NCI-H2196 treated with DMSO at 0.1 percent for 48 hours (cell line): ENCODE measurements at regions not wholly inside any gene's neighbourhood (a gene's known extent, or its start where the extent isn't known, plus 50 kb on each side); places are given as distances from the start of the nearest gene placed in this dataset.

Source experiments
- DNase-seq: peaks from one replicate; lab custom pipeline; 2025; ENCODE audit not compliant: unreplicated experiment; lab: John Stamatoyannopoulos, UW

DNA sequence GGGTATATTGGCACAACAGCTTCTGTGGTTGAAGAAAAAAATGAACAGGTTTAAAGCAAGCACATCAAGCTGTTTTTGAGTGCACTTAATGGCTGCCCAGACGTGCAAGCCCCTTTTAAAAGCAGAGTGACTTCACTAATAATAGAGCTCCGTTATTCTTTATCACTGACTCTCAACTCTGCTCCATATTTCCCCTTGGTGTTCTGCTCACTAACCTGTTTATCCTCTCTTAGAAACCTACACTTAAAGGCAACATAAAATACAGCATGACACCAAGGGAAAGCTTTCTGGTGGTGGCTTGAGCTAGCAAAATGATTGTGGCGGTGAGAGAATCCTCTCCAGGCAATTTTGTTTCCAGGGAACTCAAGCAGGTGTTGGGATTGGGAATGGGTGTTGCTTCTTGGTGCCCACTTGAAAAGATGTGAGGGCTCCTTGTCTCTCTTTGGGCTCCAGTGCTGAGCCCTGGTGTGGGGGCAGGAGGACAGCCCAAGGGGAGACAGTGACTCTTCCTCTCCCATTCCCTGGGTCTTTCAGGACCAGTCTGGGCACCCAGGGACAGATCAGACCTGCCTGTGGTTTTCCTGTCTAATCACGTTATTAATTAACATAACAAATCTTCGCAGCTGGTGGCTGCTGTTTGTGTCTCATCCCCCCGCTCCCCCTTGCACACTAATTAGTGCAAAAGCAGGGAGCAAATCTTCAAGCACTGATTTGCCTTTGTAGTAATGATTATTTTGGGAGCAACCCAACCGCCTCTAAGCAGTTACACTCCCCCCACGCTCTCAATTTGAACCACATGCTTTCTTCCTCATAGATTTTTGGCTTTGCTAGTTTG lies 289.4 kb upstream of the CXCR4 start:
- DNase-seq: no peak

DNA sequence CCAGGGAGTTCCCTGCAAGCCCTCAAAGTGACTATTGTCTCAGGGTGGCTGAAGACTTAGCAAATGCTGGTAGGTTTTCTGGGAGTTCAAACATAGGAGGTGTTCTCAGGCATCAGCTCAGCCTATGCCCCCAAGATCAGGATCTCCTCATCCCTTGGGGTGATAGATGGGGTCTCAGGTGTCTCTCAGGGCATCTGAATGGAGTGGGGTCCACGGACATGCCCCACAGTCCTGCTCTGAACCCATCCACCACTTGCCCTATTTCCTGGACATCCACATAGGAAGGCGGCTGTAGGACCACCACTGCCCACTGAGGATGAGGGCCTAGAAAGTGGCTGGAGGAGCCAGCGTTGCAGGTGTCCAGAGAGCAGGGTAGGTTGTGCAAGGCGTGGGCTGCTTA lies 287.0 kb upstream of the CXCR4 start:
- no peak for DNase-seq

DNA sequence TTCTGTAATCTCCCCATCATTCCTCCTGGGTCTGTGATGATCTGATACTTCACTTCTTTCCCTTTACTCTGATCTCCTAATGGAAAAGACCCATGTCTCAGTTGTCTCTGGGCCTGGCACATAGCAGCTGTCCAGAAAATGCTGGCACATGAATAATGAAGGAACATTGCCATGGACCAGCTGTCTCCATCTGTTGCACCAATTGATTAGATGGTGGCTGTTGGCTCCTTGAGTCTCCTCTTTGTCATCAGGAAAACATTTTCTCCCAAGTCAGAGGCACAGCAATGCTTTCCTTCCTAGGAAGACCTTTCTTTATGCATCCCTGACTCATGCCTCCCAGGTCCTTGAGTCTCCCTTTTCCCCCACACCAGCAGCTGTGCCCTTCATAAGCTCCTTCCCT lies 286.2 kb upstream of the CXCR4 start:
- no peak for DNase-seq

DNA sequence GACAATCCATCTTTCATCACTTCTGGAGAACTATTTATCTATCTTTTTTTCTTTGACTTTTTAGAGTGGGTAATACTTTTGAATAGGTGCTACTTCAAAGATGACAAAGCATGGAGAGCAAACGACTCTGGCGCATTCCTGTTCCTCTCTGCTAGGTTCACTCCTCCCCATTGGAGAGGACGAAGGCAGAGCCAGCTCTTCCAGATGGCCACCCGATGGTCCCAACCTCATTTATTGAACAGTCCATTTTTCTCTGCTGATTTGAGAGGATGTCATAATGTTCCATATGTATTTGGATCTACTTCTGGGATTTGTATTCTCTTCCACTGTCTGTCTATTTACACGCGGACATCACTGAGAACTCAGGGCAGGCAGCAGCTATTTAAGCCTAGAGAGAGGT lies 284.3 kb upstream of the CXCR4 start:
- no peak for DNase-seq

DNA sequence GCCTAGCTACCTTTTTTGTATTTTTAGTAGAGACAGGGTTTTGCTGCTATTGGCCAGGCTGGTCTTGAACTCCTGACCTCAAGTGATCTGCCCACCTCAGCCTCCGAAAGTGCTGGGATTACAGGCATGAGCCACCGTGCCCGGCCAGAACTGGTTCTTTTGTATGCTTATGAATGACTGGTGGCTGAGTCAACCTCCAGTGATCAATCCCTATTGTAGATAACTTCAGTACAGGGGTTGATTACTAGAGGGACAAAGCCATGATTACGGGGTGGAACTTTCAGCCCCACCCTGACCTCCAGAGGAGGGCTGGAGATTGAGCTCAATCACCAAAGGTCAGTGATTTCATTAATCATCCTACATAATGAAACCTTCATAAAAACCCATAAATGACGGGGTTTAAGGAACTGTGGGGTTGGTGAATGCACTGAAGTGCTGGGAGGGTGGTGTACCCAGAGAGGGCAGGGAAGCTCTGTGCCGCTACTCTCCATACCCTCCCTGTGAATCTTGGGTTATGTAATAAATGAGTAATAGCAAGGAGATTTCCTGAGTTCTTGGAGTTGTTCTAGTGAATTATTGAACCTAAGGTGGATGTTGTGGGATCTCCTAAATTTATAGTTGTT lies 281.8 kb upstream of the CXCR4 start:
- no peak for DNase-seq

DNA sequence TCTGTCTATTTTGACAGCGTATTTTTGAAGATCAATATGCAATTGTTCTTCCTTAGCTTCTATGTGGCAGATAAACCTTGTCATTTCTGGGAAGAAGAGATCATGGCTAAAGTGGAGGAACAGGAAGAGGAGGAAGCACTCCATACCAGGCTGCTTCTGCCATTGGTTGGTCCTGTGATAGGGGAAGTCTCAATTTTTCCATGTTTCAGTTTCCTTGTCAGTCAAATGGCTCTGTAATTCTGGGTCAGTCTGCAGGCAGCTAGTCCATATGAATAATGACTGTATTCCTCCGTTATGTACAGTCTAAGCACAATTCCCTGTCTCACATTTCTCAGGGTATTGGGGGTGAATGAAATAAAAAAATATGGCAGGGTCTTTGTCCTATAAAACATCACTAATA lies 277.6 kb upstream of the CXCR4 start:
- no peak for DNase-seq

DNA sequence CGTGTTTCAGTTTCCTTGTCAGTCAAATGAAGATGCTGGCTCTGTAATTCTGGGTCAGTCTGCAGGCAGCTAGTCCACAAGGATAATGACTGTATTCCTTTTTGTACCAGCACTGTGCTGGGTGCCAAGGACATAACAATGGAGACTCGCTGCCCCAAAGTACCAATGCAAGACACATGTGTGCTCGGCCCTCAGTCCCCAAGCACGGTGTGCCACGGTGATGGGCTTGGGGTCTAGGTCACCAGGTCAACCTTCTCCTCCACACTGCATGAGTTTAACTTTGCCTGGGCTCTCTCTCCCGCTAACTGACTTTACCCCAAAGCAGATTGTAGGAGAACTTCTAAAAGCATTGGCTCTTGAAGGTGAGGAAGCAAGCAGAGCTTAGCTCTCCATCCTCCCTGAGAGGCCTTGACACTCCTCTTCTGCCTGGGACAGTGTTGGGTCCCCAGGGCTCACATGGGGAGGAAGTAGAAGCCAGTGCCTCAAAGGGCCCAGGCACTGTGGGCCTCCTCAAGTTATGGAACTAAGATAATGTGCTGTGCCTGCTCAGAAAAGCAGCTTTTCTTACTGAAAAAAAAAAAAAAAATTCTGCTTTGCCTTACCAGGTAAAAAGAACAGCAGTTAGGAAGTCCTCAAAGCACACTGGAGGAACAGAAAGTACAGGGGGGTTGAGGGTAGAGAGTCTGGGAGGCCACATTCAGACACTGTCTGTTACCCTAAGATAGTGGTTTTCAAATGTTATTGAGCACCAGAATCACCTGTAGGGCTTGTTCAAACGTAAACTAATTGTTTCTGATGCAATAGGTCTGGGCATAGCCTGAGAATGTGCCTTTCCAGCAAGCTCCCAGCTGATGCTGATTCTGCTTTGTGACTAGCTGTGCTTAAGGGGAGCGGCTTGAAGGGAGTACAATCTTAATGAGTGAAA lies 276.4 kb upstream of the CXCR4 start:
- DNase-seq: no peak

DNA sequence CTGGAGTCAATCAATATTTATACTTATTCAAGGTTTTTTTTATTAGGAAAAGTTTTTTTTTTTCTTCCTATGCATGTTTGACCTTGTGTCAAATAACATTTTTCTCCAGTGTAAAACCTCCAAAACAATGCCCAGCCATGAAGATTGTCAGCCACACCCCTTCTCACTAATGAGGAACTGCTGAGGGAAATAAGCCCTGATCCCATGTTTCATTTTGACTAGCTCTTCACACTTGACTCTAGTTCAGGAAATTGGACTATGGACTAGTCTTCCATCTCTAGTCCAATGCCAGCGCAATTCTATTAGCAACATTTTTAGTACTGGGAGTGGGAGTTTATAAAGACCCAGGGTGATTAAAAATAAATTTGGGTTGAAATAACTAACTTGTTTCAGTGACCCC lies 275.6 kb upstream of the CXCR4 start:
- no peak for DNase-seq

DNA sequence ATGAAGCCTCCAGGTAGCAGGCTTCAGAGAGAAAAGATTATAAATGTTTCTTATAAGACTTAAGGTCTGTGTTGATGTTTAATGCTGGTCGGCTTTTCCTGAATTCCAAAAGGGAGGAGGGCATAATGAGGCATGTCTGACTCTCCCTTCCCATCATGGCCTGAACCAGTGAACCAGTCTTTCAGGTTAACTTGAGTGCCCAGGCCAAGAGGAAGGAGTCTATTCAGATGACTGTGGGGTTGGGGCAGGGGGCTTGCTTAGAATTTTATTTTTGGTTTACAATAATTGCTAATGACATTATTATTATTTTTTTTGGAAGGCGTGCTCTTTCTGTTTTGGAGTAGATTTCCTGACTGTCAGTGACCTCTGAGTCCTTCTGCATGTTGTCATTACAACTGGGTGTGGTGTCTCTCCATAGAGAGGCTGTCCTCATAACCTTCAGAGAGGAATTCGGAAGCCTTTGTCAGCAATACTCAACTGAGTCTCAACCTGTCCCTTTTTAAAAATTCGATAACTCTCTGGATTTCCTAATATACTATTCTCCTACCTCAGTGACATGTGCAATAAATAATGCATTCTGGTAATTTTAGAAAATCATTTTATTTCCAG lies 275.1 kb upstream of the CXCR4 start:
- DNase-seq: no peak

DNA sequence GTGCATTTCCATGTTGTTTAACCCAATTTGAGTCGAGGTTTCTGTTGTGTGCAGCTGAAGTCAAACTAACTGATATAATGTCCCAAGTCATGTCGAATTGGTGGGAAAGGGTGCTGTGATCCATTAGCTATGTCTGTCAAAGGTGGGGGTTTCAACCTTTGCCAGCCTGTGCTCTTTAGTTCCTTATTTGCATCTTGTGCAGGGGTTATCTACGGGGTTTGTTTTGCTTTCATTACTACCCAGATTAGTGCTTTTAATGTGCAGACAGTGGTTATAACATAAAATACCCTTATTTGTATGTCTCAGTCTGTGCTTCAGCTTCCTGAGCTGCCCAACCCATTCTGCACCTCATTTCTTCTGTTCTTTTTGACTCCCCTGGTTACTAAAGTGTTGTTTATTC lies 271.9 kb upstream of the CXCR4 start:
- no peak for DNase-seq

DNA sequence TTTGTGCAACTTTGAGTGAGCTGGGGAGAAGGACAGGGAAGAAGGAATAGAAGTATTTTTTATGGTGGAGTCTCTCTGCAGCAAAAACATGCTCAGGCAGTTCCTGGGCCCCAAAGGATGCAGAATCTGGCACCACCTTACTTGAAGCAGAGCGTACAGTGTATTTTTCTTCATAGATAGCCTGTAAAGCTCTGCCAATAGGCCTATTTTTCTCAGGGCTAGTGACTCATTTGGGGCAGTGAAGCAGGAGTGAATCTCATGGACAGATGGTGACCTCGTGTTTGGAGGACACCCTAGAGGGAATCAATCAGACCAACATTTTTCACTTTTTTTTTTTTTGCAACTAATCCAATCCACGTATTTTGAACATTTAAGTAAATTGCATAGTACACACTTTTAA lies 268.1 kb upstream of the CXCR4 start:
- no peak for DNase-seq

DNA sequence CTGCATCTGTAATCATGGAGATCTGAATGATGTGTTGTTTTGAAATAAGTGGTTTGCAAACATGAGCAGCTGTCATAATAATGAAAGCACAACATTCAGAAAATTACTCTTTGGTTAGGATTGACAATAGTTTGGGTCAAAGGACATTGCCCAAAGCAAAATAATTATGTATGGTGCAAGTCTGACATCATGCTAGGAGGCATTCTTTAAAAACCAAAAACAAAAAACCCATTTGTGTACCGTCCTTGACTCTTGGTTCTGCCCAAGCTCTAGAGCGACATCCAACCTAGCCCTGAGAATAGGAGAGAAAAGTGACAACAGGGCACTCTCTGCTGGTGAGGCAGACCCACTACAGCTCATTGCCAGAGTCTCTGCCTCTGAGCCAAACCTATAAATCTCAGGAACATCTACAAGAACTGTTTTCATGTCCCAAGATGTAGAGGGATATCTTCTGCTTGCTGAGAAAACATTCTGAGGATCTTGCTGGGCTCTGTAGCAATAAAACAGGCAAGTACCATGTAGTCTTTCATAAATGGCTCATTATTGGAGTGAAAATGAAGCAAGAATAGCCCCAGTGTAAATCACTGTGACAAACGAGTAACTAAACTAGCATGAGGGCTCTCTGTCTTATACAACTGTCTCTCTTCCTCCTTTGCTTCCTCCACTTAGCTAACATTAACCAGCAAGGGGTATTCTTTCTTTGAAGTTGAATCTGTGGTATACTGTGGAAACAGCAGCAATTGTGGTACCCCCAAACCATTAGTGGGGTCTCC lies 266.8 kb upstream of the CXCR4 start:
- DNase-seq: no peak

DNA sequence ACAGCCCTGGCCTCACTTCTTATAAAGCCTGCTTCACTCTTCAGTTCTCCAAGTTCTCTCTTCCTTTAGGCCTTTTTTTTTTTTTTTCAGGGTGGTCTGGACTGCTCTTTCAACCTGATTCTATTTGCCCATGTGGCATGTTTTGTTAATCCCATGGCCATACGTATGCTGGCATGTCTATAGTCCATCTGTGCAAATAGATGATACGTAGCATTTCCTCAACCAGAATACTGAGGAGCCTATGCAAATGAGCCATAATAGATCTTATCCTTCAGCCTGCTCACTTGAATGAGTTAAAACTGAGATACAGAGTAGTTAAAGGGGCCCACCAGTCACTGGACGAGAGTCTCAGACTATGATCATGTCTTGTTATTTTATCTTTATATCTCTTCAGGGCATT lies 265.2 kb upstream of the CXCR4 start:
- no peak for DNase-seq

DNA sequence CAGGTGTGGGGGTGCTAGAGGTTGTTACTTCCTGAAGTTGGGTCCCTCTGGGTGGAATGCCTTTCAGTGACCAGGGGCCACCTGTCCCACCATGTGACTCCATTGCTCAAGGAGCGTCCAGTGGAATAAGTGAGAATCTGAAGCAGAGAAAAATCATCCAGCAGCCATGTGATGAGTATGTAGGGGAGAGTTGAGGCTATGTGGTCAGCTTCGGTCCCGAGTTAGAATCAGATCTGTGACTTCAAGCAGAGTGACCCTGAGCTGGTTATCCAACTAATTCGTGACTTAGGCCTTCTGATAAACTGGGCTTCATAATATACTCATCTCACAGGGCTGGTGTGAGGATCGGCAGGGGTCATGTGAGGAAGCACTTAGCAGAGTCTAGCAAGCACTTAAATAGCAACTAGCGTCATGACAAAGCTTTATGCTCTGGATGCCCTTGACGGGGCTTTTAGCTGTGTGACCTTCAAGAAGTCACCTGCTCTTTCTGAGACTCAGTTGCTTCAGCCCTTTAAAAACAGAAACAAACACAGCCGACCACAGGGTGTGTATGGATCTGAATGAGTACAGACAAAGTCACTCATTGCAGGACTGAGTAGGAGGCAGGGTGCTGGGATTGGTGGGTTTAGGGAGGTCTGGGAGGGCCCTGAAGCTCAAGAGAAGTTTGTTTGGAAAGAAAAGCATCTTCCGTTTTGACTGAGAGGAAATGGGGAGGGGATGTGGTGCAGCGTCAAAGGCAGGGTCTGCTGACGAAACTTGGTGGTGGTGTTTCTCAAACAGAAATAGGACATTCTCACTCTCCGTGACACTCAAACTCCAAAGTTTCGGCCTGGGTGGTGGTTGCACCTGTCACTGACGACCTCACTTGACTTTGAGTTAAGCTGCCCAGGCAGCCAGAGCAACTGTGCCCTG lies 264.0 kb upstream of the CXCR4 start:
- no peak for DNase-seq

DNA sequence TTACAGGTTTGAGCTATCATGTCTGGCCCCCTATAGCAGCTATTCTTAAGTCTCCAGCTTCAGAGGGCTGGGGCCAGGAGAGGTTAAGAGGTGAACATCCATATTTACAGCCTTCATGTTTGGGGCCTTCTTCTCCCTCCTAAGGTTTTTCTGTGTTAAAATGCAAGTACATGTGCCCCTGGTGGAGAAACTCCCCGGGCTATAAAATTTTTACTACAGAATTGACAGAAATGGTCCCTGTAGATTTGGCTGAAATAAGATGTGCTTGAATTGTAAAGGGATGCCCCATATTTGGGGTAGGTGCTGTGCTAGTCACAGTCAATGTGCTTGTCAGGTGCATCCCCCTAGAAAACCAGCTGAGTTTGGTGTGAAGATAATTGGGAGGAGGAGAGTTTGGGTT lies 263.3 kb upstream of the CXCR4 start:
- no peak for DNase-seq

DNA sequence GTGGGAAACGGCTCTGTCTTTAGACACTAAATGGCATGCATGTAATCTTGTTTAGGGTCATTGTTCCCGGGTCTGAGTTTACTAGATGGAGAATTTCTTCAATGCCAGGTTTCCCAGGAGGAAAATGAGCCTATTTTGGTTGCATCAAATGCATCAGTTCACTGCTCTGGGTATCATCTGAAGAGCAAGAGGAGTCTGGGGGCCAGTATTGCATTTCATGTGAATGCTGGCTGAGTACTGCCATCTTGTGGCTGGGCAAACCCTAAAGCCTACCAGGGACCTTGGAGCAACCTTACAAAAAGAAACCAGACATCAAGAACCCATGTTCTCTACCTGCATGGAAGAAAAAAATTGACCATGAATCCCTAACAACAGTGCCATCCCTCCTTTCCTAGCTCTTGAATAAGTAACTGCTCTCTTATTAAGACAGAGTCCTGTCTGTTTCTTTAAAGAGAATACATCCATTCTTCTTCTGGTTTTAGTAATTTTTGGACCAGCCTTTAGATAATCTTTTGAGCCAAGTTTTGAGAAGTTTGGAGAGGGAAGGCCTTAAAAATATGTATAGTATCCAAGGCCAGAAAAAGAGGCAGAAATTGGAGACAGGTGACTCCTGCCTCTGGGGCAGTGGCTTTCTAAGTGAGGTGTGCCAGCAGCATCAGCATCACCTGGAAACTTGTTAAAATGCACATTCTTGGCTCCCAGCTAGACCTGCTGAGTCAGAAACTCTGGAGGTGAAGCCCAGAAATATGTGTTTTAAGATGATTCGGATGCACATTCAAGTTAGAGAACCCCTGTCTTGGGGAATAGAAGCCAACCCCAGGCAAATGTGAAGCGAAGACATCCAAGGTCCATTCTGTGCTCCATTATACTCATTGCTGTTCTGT lies 261.0 kb upstream of the CXCR4 start:
- no peak for DNase-seq

DNA sequence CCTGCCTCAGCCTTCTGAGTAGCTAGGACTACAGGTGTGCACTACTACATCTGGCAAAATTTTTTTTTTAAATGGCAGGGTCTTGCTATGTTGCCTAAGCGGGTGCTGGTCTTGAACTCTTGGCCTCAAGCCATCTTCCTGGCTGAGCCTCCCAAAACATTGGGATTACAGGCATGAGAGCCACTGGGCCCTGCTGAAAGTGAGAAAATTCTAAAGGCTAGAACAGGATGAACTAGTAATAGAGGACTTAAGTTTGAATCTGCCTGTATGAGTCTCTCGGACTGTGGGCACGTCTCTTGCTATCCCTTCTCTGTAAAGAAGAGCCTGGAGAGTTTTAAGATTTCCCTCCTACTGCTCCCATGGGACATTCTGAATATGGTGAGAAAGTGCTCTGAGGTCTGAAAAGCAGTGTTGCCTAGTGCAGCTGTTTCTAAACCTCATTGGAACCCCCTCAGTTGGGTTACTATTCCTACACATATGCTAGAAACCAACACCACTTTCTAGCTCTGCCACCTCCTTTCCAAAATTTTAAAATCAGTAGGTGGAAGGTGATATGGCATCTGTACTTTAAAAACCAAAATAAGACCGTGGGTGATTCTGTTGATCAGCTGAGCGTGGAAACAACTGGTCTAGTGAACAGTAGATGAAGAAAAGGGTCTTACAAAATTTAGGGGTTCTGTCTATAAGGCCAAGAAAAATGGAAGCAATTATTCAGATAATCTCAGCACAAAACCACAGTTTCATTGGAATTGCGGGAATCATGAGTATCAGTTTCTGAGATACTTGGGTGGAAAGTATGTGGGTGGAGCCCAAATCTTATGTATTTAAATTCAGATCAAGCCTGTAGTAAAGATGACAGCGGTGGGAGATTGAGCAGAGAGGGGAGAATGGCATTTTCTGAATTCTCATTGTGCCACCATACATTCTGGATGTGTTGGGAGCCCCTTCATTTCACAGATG lies 259.8 kb upstream of the CXCR4 start:
- no peak for DNase-seq
